ENCODE measurements at regions not wholly inside any gene's neighbourhood (a gene's known extent, or its start where the extent isn't known, plus 50 kb on each side); places are given as distances from the start of the nearest gene placed in this dataset.

GRCh38 chr4:16382571-16382970 is 156.3 kb upstream of the TAPT1 start:
- intact Hi-C loops (cut with micrococcal nuclease), result no loop called here
- ChIA-PET CTCF (no interaction called here), POLR2A (no interaction called here)
- Mint-ChIP-seq H3K27me3 (peaks cover 0 to 36% (median 11%) of the 10 kb centered on the region in 5 donors), H3K9me3 (peaks cover 0 to 3% (median 0%) of the 10 kb centered on the region in 11 donors), H3K27ac (no peak overlapping the region), H3K4me1 (peaks cover 0 to 2% (median 0%) of the 10 kb centered on the region in 7 donors), H3K36me3 (no peaks in the 10 kb centered on the region), H3K4me3 (no peak overlapping the region)
- DNase-seq (no peak), ATAC-seq (no peak)
- Histone ChIP-seq H3K27ac (ENCODE audit: low read depth, low read length) (no peak overlapping the region), H3K36me3 (ENCODE audit: control insufficient read depth in 2 of 3, insufficient read depth in 3 of 3, low read length in 3 of 3) (no peaks in the 10 kb centered on the region), H3K4me1 (ENCODE audit: control insufficient read depth in 2 of 2, insufficient read depth in 2 of 2, low read length in 2 of 2) (no peaks in the 10 kb centered on the region), H3K27me3 (ENCODE audit: control insufficient read depth in 2 of 2, insufficient read depth in 2 of 2, low read length in 2 of 2) (no peaks in the 10 kb centered on the region), H3K4me3 (ENCODE audit: low read length) (no peak overlapping the region), H3K9me3 (ENCODE audit: control insufficient read depth in 2 of 3, low read length in 3 of 3) (no peaks in the 10 kb centered on the region)

- ATAC-seq (no peak), DNase-seq (no peak)
- intact Hi-C loops (cut with micrococcal nuclease), result no loop called here
- Mint-ChIP-seq H3K27ac (no peak overlapping the region), H3K4me1 (peaks cover 0 to 2% (median 0%) of the 10 kb centered on the region in 7 donors), H3K27me3 (peaks cover 0 to 17% (median 1%) of the 10 kb centered on the region in 5 donors), H3K9me3 (peaks cover 0 to 5% (median 0%) of the 10 kb centered on the region in 11 donors), H3K4me3 (no peak overlapping the region), H3K36me3 (no peaks in the 10 kb centered on the region)
- H3K4me1 ChIP-seq (ENCODE audit: control insufficient read depth in 2 of 2, insufficient read depth in 2 of 2, low read length in 2 of 2), result no peaks in the 10 kb centered on the region
- no peaks in the 10 kb centered on the region for H3K36me3 ChIP-seq (ENCODE audit: control insufficient read depth in 2 of 3, insufficient read depth in 3 of 3, low read length in 3 of 3)
- no peak overlapping the region for H3K4me3 ChIP-seq (ENCODE audit: low read length)
- ChIA-PET POLR2A (no interaction called here), CTCF (no interaction called here)
- H3K27me3 ChIP-seq (ENCODE audit: control insufficient read depth in 2 of 2, insufficient read depth in 2 of 2, low read length in 2 of 2), result no peaks in the 10 kb centered on the region
- no peaks in the 10 kb centered on the region for H3K9me3 ChIP-seq (ENCODE audit: control insufficient read depth in 2 of 3, low read length in 3 of 3)
- no peak overlapping the region for H3K27ac ChIP-seq (ENCODE audit: low read depth, low read length)
Measured at GRCh38 chr4:16377887-16378286, 151.6 kb upstream of the TAPT1 start.

- H3K27me3 Mint-ChIP-seq, result peaks cover 0 to 9% (median 2%) of the 10 kb centered on the region in 5 donors
- ChIA-PET CTCF (no interaction called here), POLR2A (no interaction called here)
- H3K27ac Mint-ChIP-seq, result no peak overlapping the region
- Histone ChIP-seq H3K4me3 (ENCODE audit: low read length) (no peak overlapping the region), H3K36me3 (ENCODE audit: control insufficient read depth in 2 of 3, insufficient read depth in 3 of 3, low read length in 3 of 3) (no peaks in the 10 kb centered on the region), H3K4me1 (ENCODE audit: control insufficient read depth in 2 of 2, insufficient read depth in 2 of 2, low read length in 2 of 2) (no peaks in the 10 kb centered on the region), H3K9me3 (ENCODE audit: control insufficient read depth in 2 of 3, low read length in 3 of 3) (no peaks in the 10 kb centered on the region), H3K27me3 (ENCODE audit: control insufficient read depth in 2 of 2, insufficient read depth in 2 of 2, low read length in 2 of 2) (no peaks in the 10 kb centered on the region), H3K27ac (ENCODE audit: low read depth, low read length) (no peak overlapping the region)
- DNase-seq, result no peak
- intact Hi-C loops (cut with micrococcal nuclease), result no loop called here
- no peak overlapping the region for H3K4me3 Mint-ChIP-seq
- peaks cover 0 to under 1% (median 0%) of the 10 kb centered on the region in 5 donors for H3K36me3 Mint-ChIP-seq
- no peak for ATAC-seq
- no peaks in the 10 kb centered on the region for H3K4me1 Mint-ChIP-seq
- peaks cover 0 to 12% (median 3%) of the 10 kb centered on the region in 11 donors for H3K9me3 Mint-ChIP-seq
Measured at GRCh38 chr4:16365036-16365569, 138.8 kb upstream of the TAPT1 start.

GRCh38 chr4:16360694-16361262 is 134.5 kb upstream of the TAPT1 start:
- H3K4me1 Mint-ChIP-seq, result no peaks in the 10 kb centered on the region
- H3K27ac Mint-ChIP-seq, result no peak overlapping the region
- ATAC-seq (no peak), DNase-seq (no peak)
- Histone ChIP-seq H3K27ac (ENCODE audit: low read depth, low read length) (no peak overlapping the region), H3K9me3 (ENCODE audit: control insufficient read depth in 2 of 3, low read length in 3 of 3) (no peaks in the 10 kb centered on the region), H3K36me3 (ENCODE audit: control insufficient read depth in 2 of 3, insufficient read depth in 3 of 3, low read length in 3 of 3) (no peaks in the 10 kb centered on the region), H3K4me1 (ENCODE audit: control insufficient read depth in 2 of 2, insufficient read depth in 2 of 2, low read length in 2 of 2) (no peaks in the 10 kb centered on the region), H3K27me3 (ENCODE audit: control insufficient read depth in 2 of 2, insufficient read depth in 2 of 2, low read length in 2 of 2) (no peaks in the 10 kb centered on the region), H3K4me3 (ENCODE audit: low read length) (no peak overlapping the region)
- H3K9me3 Mint-ChIP-seq, result peaks cover 0 to 3% (median 0%) of the 10 kb centered on the region in 11 donors
- intact Hi-C loops (cut with micrococcal nuclease), result no loop called here
- no peaks in the 10 kb centered on the region for H3K36me3 Mint-ChIP-seq
- peaks cover 0 to 13% (median 5%) of the 10 kb centered on the region in 5 donors for H3K27me3 Mint-ChIP-seq
- H3K4me3 Mint-ChIP-seq, result no peak overlapping the region
- ChIA-PET POLR2A (no interaction called here), CTCF (no interaction called here)

- intact Hi-C loops (cut with micrococcal nuclease), result no loop called here
Measured at GRCh38 chr4:16353165-16353564, 126.9 kb upstream of the TAPT1 start.

GRCh38 chr4:16351161-16351560 is 124.9 kb upstream of the TAPT1 start:
- peaks cover 0 to 43% (median 27%) of the 10 kb centered on the region in 5 donors for H3K27me3 Mint-ChIP-seq
- no peak overlapping the region for H3K4me3 Mint-ChIP-seq
- H3K27ac Mint-ChIP-seq, result no peak overlapping the region
- H3K36me3 Mint-ChIP-seq, result no peaks in the 10 kb centered on the region
- Histone ChIP-seq H3K4me1 (ENCODE audit: control insufficient read depth in 2 of 2, insufficient read depth in 2 of 2, low read length in 2 of 2) (no peaks in the 10 kb centered on the region), H3K9me3 (ENCODE audit: control insufficient read depth in 2 of 3, low read length in 3 of 3) (no peaks in the 10 kb centered on the region), H3K36me3 (ENCODE audit: control insufficient read depth in 2 of 3, insufficient read depth in 3 of 3, low read length in 3 of 3) (no peaks in the 10 kb centered on the region), H3K27me3 (ENCODE audit: control insufficient read depth in 2 of 2, insufficient read depth in 2 of 2, low read length in 2 of 2) (no peaks in the 10 kb centered on the region), H3K4me3 (ENCODE audit: low read length) (no peak overlapping the region), H3K27ac (ENCODE audit: low read depth, low read length) (no peak overlapping the region)
- peaks cover 0 to 5% (median 0%) of the 10 kb centered on the region in 11 donors for H3K9me3 Mint-ChIP-seq
- ATAC-seq (no peak), DNase-seq (no peak)
- ChIA-PET POLR2A (no interaction called here), CTCF (no interaction called here)
- H3K4me1 Mint-ChIP-seq, result no peaks in the 10 kb centered on the region
- intact Hi-C loops (cut with micrococcal nuclease), result no loop called here

More at GRCh38 chr4:16353165-16353564, 126.9 kb upstream of the TAPT1 start:
- Histone ChIP-seq H3K4me3 (ENCODE audit: low read length) (no peak overlapping the region), H3K36me3 (ENCODE audit: control insufficient read depth in 2 of 3, insufficient read depth in 3 of 3, low read length in 3 of 3) (no peaks in the 10 kb centered on the region), H3K27me3 (ENCODE audit: control insufficient read depth in 2 of 2, insufficient read depth in 2 of 2, low read length in 2 of 2) (no peaks in the 10 kb centered on the region), H3K9me3 (ENCODE audit: control insufficient read depth in 2 of 3, low read length in 3 of 3) (no peaks in the 10 kb centered on the region), H3K4me1 (ENCODE audit: control insufficient read depth in 2 of 2, insufficient read depth in 2 of 2, low read length in 2 of 2) (no peaks in the 10 kb centered on the region), H3K27ac (ENCODE audit: low read depth, low read length) (no peak overlapping the region)
- no peak overlapping the region for H3K4me3 Mint-ChIP-seq
- ATAC-seq (no peak), DNase-seq (no peak)
- ChIA-PET POLR2A (no interaction called here), CTCF (no interaction called here)
- peaks cover 0 to 3% (median 0%) of the 10 kb centered on the region in 11 donors for H3K9me3 Mint-ChIP-seq
- no peaks in the 10 kb centered on the region for H3K4me1 Mint-ChIP-seq
- H3K27me3 Mint-ChIP-seq, result peaks cover 0 to 35% (median 29%) of the 10 kb centered on the region in 5 donors
- no peaks in the 10 kb centered on the region for H3K36me3 Mint-ChIP-seq
- no peak overlapping the region for H3K27ac Mint-ChIP-seq

- ChIA-PET CTCF (no interaction called here), POLR2A (no interaction called here)
- H3K4me1 Mint-ChIP-seq, result no peaks in the 10 kb centered on the region
- DNase-seq, result no peak
- Histone ChIP-seq H3K36me3 (ENCODE audit: control insufficient read depth in 2 of 3, insufficient read depth in 3 of 3, low read length in 3 of 3) (no peaks in the 10 kb centered on the region), H3K27me3 (ENCODE audit: control insufficient read depth in 2 of 2, insufficient read depth in 2 of 2, low read length in 2 of 2) (no peaks in the 10 kb centered on the region), H3K4me3 (ENCODE audit: low read length) (no peak overlapping the region), H3K9me3 (ENCODE audit: control insufficient read depth in 2 of 3, low read length in 3 of 3) (no peaks in the 10 kb centered on the region), H3K4me1 (ENCODE audit: control insufficient read depth in 2 of 2, insufficient read depth in 2 of 2, low read length in 2 of 2) (no peaks in the 10 kb centered on the region), H3K27ac (ENCODE audit: low read depth, low read length) (no peak overlapping the region)
- no peak overlapping the region for H3K27ac Mint-ChIP-seq
- H3K9me3 Mint-ChIP-seq, result peaks cover 0 to 6% (median 2%) of the 10 kb centered on the region in 11 donors
- no peak overlapping the region for H3K4me3 Mint-ChIP-seq
- H3K36me3 Mint-ChIP-seq, result no peaks in the 10 kb centered on the region
- intact Hi-C loops (cut with micrococcal nuclease), result no loop called here
- no peak for ATAC-seq
- peaks cover 2 to 30% (median 26%) of the 10 kb centered on the region in 5 donors for H3K27me3 Mint-ChIP-seq
Measured at GRCh38 chr4:16344853-16345252, 118.6 kb upstream of the TAPT1 start.

Data from naive thymus-derived CD4-positive, alpha-beta T cell (primary cell).